Lower lobe of right lung (tissue), 2 donors: ENCODE measurements at regions not wholly inside any gene's neighbourhood (a gene's known extent, or its start where the extent isn't known, plus 50 kb on each side); places are given as distances from the start of the nearest gene placed in this dataset.

Experiments used
- ATAC-seq, 2 donors: fragments of 200-7000 bp; cut with Tn5 transposase; one replicate each; pipeline ENCODE4 v1.9.1; 2020 to 2022; ENCODE audit warnings: mild to moderate bottlenecking in 2 of 2, moderate library complexity in 2 of 2
- DNase-seq: peaks from one replicate; pipeline ENCODE4 v3.0.0-alpha.2; 2020
- H3K27ac ChIP-seq: fragments of 200-600 bp; one replicate; pipeline ENCODE4 v1.8.0; 2022
- H3K27me3 ChIP-seq: fragments of 200-600 bp; one replicate; pipeline ENCODE4 v1.8.0; 2022; ENCODE audit warnings: low read depth
- H3K36me3 ChIP-seq: fragments of 200-600 bp; one replicate; pipeline ENCODE4 v1.8.0; 2022; ENCODE audit warnings: mild to moderate bottlenecking
- H3K4me1 ChIP-seq: fragments of 200-600 bp; one replicate; pipeline ENCODE4 v1.8.0; 2022
- H3K4me3 ChIP-seq: fragments of 200-600 bp; one replicate; pipeline ENCODE4 v1.8.0; 2022; ENCODE audit warnings: mild to moderate bottlenecking
- H3K9me3 ChIP-seq: fragments of 200-600 bp; one replicate; pipeline ENCODE4 v1.8.0; 2022
- intact Hi-C: fragments of 100-400 bp; cut with DNase I; formaldehyde crosslinking; loops from one replicate; pipeline ENCODE4 v1.11.0; 2022
- TF ChIP-seq, protein P1 (sequence below): fragments of 200-600 bp; IDR thresholded peaks from one replicate; pipeline ENCODE4 v1.8.0; 2022; ENCODE audit warnings: antibody characterized with exemption, mild to moderate bottlenecking
- donor health status: DM: no; HTN: yes; CAD: no; lungs with severe emphysema.

DNA sequence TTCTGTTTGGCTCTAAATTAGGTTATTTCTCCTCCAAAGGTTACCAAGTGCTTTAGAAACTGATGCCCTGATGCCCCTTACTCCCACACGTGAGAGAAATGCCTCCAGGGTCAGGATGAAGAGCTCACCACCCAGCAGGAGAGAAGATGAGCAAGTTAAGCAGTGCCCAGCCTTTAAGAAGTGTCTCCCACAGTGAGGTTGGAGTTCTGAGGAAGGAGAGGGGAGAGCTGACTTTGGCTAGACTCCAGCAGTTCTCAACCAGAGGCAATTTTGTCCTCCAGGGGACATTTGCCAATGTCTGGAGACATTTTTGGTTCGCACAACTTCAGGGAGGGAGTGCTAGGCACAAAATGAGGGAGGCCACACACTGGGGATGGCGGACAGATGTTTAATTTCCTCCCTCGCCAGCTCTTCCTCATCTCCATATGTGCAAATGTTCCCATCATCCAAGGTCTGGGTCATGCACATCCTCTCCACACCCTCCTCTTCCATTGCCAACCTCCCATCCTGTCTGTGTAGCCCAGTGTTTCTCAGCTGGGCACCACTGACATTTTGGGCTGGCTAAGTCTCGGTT, 50.6 kb upstream of the SLC7A14 start:
- H3K9me3 ChIP-seq: no peaks in the 10 kb centered on the region
- H3K36me3 ChIP-seq: no peaks in the 10 kb centered on the region
- H3K27me3 ChIP-seq: no peaks in the 10 kb centered on the region
- no peaks in the 10 kb centered on the region for H3K4me1 ChIP-seq
- no peak for ATAC-seq
- no peak overlapping the region for H3K4me3 ChIP-seq
- intact Hi-C loops: no loop called here
- TF ChIP-seq, protein P1, sequence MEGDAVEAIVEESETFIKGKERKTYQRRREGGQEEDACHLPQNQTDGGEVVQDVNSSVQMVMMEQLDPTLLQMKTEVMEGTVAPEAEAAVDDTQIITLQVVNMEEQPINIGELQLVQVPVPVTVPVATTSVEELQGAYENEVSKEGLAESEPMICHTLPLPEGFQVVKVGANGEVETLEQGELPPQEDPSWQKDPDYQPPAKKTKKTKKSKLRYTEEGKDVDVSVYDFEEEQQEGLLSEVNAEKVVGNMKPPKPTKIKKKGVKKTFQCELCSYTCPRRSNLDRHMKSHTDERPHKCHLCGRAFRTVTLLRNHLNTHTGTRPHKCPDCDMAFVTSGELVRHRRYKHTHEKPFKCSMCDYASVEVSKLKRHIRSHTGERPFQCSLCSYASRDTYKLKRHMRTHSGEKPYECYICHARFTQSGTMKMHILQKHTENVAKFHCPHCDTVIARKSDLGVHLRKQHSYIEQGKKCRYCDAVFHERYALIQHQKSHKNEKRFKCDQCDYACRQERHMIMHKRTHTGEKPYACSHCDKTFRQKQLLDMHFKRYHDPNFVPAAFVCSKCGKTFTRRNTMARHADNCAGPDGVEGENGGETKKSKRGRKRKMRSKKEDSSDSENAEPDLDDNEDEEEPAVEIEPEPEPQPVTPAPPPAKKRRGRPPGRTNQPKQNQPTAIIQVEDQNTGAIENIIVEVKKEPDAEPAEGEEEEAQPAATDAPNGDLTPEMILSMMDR: no peak
- no peak for DNase-seq
- no peak overlapping the region for H3K27ac ChIP-seq
